ENCODE measurements at regions not wholly inside any gene's neighbourhood (a gene's known extent, or its start where the extent isn't known, plus 50 kb on each side); places are given as distances from the start of the nearest gene placed in this dataset.
"Not testable (repeated sequence)": the region's sequence is repeated elsewhere in the genome, so short reads cannot be mapped to it uniquely, and the experiment has no call there.

GRCh38 chr3:10651506-10651905 is 146.1 kb upstream of the ATP2B2 start:
- Histone ChIP-seq H2AFZ (ENCODE audit: low read depth, low read length) (no peak overlapping the region), H3K9me3 (ENCODE audit: insufficient read depth, low read length) (no peaks in the 10 kb centered on the region), H3K27ac (ENCODE audit: low read length) (no peak overlapping the region), H3K4me3 (ENCODE audit: low read length) (no peak overlapping the region), H3K9ac (ENCODE audit: low read length) (no peak overlapping the region), H3K4me2 (ENCODE audit: low read length) (no peak overlapping the region), H3K27me3 (ENCODE audit: low read depth, low read length) (peaks cover 19% of the 10 kb centered on the region), H3K79me2 (ENCODE audit: low read length) (no peaks in the 10 kb centered on the region), H3K36me3 (replicated peaks; ENCODE audit: low read depth, low read length) (no peaks in the 10 kb centered on the region), H3K4me1 (ENCODE audit: low read length) (no peaks in the 10 kb centered on the region), H4K20me1 (ENCODE audit: insufficient read depth, low read length) (no peaks in the 10 kb centered on the region)
- TF ChIP-seq EZH2phosphoT487 (IDR thresholded peaks at IDR 0.05; ENCODE audit: low read depth) (no peak), CTCF (IDR thresholded peaks at IDR 0.05; ENCODE audit: low read depth, low read length) (no peak)

- Histone ChIP-seq H3K9me3 (ENCODE audit: insufficient read depth, low read length) (no peaks in the 10 kb centered on the region), H3K4me2 (ENCODE audit: low read length) (no peak overlapping the region), H4K20me1 (ENCODE audit: insufficient read depth, low read length) (no peaks in the 10 kb centered on the region), H3K79me2 (ENCODE audit: low read length) (no peaks in the 10 kb centered on the region), H3K9ac (ENCODE audit: low read length) (no peak overlapping the region), H3K27me3 (ENCODE audit: low read depth, low read length) (peaks cover 24% of the 10 kb centered on the region), H3K4me3 (ENCODE audit: low read length) (no peak overlapping the region), H3K27ac (ENCODE audit: low read length) (no peak overlapping the region), H3K4me1 (ENCODE audit: low read length) (no peaks in the 10 kb centered on the region), H2AFZ (ENCODE audit: low read depth, low read length) (no peak overlapping the region), H3K36me3 (replicated peaks; ENCODE audit: low read depth, low read length) (no peaks in the 10 kb centered on the region)
- TF ChIP-seq EZH2phosphoT487 (IDR thresholded peaks at IDR 0.05; ENCODE audit: low read depth): no peak
- no peak for TF ChIP-seq CTCF (IDR thresholded peaks at IDR 0.05; ENCODE audit: low read depth, low read length)
Measured at GRCh38 chr3:10653241-10653640, 147.9 kb upstream of the ATP2B2 start.

GRCh38 chr3:10653866-10654611 is 148.7 kb upstream of the ATP2B2 start:
- Histone ChIP-seq H4K20me1 (ENCODE audit: insufficient read depth, low read length) (no peaks in the 10 kb centered on the region), H3K4me1 (ENCODE audit: low read length) (no peaks in the 10 kb centered on the region), H2AFZ (ENCODE audit: low read depth, low read length) (no peak overlapping the region), H3K9me3 (ENCODE audit: insufficient read depth, low read length) (no peaks in the 10 kb centered on the region), H3K9ac (ENCODE audit: low read length) (no peak overlapping the region), H3K79me2 (ENCODE audit: low read length) (no peaks in the 10 kb centered on the region), H3K27ac (ENCODE audit: low read length) (no peak overlapping the region), H3K4me2 (ENCODE audit: low read length) (no peak overlapping the region), H3K4me3 (ENCODE audit: low read length) (no peak overlapping the region), H3K27me3 (ENCODE audit: low read depth, low read length) (peaks cover 24% of the 10 kb centered on the region), H3K36me3 (replicated peaks; ENCODE audit: low read depth, low read length) (no peaks in the 10 kb centered on the region)
- TF ChIP-seq EZH2phosphoT487 (IDR thresholded peaks at IDR 0.05; ENCODE audit: low read depth): no peak
- no peak for TF ChIP-seq CTCF (IDR thresholded peaks at IDR 0.05; ENCODE audit: low read depth, low read length)

- TF ChIP-seq CTCF (IDR thresholded peaks at IDR 0.05; ENCODE audit: low read depth, low read length): no peak
- TF ChIP-seq EZH2phosphoT487 (IDR thresholded peaks at IDR 0.05; ENCODE audit: low read depth): no peak
Measured at GRCh38 chr3:10655105-10655504, 149.7 kb upstream of the ATP2B2 start.

GRCh38 chr3:10657339-10657738 is 152.0 kb upstream of the ATP2B2 start:
- H3K9ac ChIP-seq (ENCODE audit: low read length); H3K9me3 ChIP-seq (ENCODE audit: insufficient read depth, low read length); H2AFZ ChIP-seq (ENCODE audit: low read depth, low read length); H3K4me3 ChIP-seq (ENCODE audit: low read length); H3K36me3 ChIP-seq (replicated peaks; ENCODE audit: low read depth, low read length); H3K27ac ChIP-seq (ENCODE audit: low read length); H3K79me2 ChIP-seq (ENCODE audit: low read length); H4K20me1 ChIP-seq (ENCODE audit: insufficient read depth, low read length); H3K4me1 ChIP-seq (ENCODE audit: low read length); H3K4me2 ChIP-seq (ENCODE audit: low read length): not testable (repeated sequence)
- H3K27me3 ChIP-seq (ENCODE audit: low read depth, low read length): peaks cover 24% of the 10 kb centered on the region

More at GRCh38 chr3:10655105-10655504, 149.7 kb upstream of the ATP2B2 start:
- Histone ChIP-seq H3K27ac (ENCODE audit: low read length) (no peak overlapping the region), H3K4me3 (ENCODE audit: low read length) (no peak overlapping the region), H3K4me1 (ENCODE audit: low read length) (no peaks in the 10 kb centered on the region), H2AFZ (ENCODE audit: low read depth, low read length) (no peak overlapping the region), H3K36me3 (replicated peaks; ENCODE audit: low read depth, low read length) (no peaks in the 10 kb centered on the region), H3K27me3 (ENCODE audit: low read depth, low read length) (peaks cover 24% of the 10 kb centered on the region), H3K9ac (ENCODE audit: low read length) (no peak overlapping the region), H3K9me3 (ENCODE audit: insufficient read depth, low read length) (no peaks in the 10 kb centered on the region), H4K20me1 (ENCODE audit: insufficient read depth, low read length) (no peaks in the 10 kb centered on the region), H3K4me2 (ENCODE audit: low read length) (no peak overlapping the region), H3K79me2 (ENCODE audit: low read length) (no peaks in the 10 kb centered on the region)

All from OCI-LY3 (cell line).